PC-3 (cell line): ENCODE measurements at regions not wholly inside any gene's neighbourhood (a gene's known extent, or its start where the extent isn't known, plus 50 kb on each side); places are given as distances from the start of the nearest gene placed in this dataset.
A peak's percentile ranks its signal among the peaks of the same experiment; 100 is the strongest.

ENCODE experiments used
- ATAC-seq: fragments of 200-7000 bp; cut with Tn5 transposase; 2 replicates; pipeline ENCODE4 v1.9.1; 2020; ENCODE audit warnings: mild to moderate bottlenecking, moderate library complexity
- BruUV-seq: library from RNA; stranded (reverse); fragments of 400-500 nt; replicated peaks from 2 replicates; lab custom pipeline; 2021; lab: Mats Ljungman, UMichigan
- CTCF ChIA-PET: fragments of 300-600 bp; sonication (Branson Sonifier 250); formaldehyde crosslinking; loops from one replicate; lab custom pipeline; 2022; ENCODE audit warnings: antibody characterized with exemption; lab: Charles Lee
- POLR2A ChIA-PET: fragments of 300-600 bp; sonication (Branson Sonifier 250); formaldehyde crosslinking; loops from one replicate; lab custom pipeline; 2022; ENCODE audit warnings: antibody characterized with exemption; ENCODE audit not compliant: unreplicated experiment; lab: Charles Lee
- DNase-seq: peaks from one replicate; pipeline ENCODE4 v3.0.0-alpha.2; 2015
- H2AFZ ChIP-seq: fragments of 300-600 bp; sonication (generic); 2 replicates; pipeline ENCODE4 v1.6.0; 2016; ENCODE audit warnings: antibody characterized with exemption, low read length
- H3F3A ChIP-seq: fragments of 300-600 bp; sonication (generic); one replicate; pipeline ENCODE4 v1.6.0; 2017; ENCODE audit warnings: antibody characterized with exemption, low read length, control low read depth, mild to moderate bottlenecking; ENCODE audit not compliant: unreplicated experiment
- H3K27ac ChIP-seq: fragments of 300-600 bp; sonication (generic); 2 replicates; pipeline ENCODE4 v1.5.1; 2016; ENCODE audit warnings: mild to moderate bottlenecking, low read length
- H3K27me3 ChIP-seq: fragments of 300-600 bp; sonication (generic); 2 replicates; pipeline ENCODE4 v1.6.1; 2016; ENCODE audit warnings: low read length, mixed read lengths
- H3K36me3 ChIP-seq: fragments of 300-600 bp; sonication (generic); 2 replicates; pipeline ENCODE4 v1.6.1; 2016; ENCODE audit warnings: low read depth, mixed run types, low read length, mixed read lengths
- H3K4me1 ChIP-seq: fragments of 300-600 bp; sonication (generic); 2 replicates; pipeline ENCODE4 v1.5.1; 2016; ENCODE audit warnings: low read length; ENCODE audit not compliant: insufficient read depth
- H3K4me2 ChIP-seq: fragments of 300-600 bp; sonication (generic); 2 replicates; pipeline ENCODE4 v1.6.0; 2016; ENCODE audit warnings: low read length
- H3K4me3 ChIP-seq: fragments of 300-600 bp; sonication (generic); 2 replicates; pipeline ENCODE4 v1.5.1; 2016; ENCODE audit warnings: mild to moderate bottlenecking, low read length, mixed read lengths
- H3K79me2 ChIP-seq: fragments of 300-600 bp; sonication (generic); 2 replicates; pipeline ENCODE4 v1.6.1; 2017; ENCODE audit warnings: low read length, mixed read lengths
- H3K9ac ChIP-seq: fragments of 300-600 bp; sonication (generic); 2 replicates; pipeline ENCODE4 v1.6.0; 2016; ENCODE audit warnings: mild to moderate bottlenecking, low read length
- H3K9me2 ChIP-seq: fragments of 300-600 bp; sonication (generic); replicated peaks from 2 replicates; pipeline ENCODE4 v1.6.1; 2016; ENCODE audit warnings: mixed run types, low read length, mixed read lengths
- H3K9me3 ChIP-seq: fragments of 300-600 bp; sonication (generic); 2 replicates; pipeline ENCODE4 v1.6.1; 2016; ENCODE audit warnings: low read length, mixed read lengths
- H4K20me1 ChIP-seq: fragments of 300-600 bp; sonication (generic); 2 replicates; pipeline ENCODE4 v1.6.1; 2016; ENCODE audit warnings: low read length, mixed read lengths
- EZH2 ChIP-seq: fragments of 300-600 bp; sonication (generic); IDR thresholded peaks from one replicate; pipeline ENCODE4 v1.6.1; 2017; ENCODE audit warnings: antibody characterized with exemption, mild to moderate bottlenecking, low read length; ENCODE audit not compliant: unreplicated experiment
- EZH2phosphoT487 ChIP-seq: fragments of 300-600 bp; sonication (generic); IDR thresholded peaks from 2 replicates; pipeline ENCODE4 v1.6.1; 2018; ENCODE audit warnings: mild to moderate bottlenecking, antibody characterized with exemption, low read length, borderline replicate concordance
- intact Hi-C: fragments of 100-400 bp; cut with micrococcal nuclease; formaldehyde crosslinking; loops from 2 replicates; pipeline ENCODE4 v1.9.0; 2023
- TF ChIP-seq, protein P1 (sequence below): fragments of 300-600 bp; sonication (generic); conservative IDR thresholded peaks from 2 replicates; pipeline ENCODE4 v1.5.1; 2017; ENCODE audit warnings: antibody characterized with exemption, low read depth, mild to moderate bottlenecking, low read length

DNA sequence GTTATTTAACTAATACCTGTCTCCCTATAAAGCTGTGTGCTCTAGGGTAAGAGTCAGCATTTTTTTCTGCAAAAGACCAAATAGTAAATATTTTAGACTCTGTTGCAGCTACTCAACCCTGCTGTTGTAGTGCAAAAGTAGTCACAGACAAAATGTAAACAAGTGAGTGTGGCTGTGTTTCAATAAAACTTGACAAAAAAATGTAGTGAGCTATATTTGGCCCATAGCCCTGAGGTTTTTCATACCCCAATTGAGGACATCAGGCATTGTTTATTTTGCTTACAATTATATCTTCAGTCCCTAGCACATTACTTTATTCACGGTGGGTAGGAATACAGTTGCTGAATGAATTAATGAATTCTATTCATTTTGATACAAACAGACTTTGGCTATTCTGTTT lies 58.7 kb upstream of the TBC1D5 start:
- no peaks in the 10 kb centered on the region for H3K36me3 ChIP-seq
- no peaks in the 10 kb centered on the region for H3K27me3 ChIP-seq
- H3K4me1 ChIP-seq: peaks cover 19% of the 10 kb centered on the region
- H3K9me2 ChIP-seq: no peaks in the 10 kb centered on the region; the same call in 1 of the 2 replicates
- H3K4me3 ChIP-seq: no peak overlapping the region
- H3K79me2 ChIP-seq: no peaks in the 10 kb centered on the region
- no peaks in the 10 kb centered on the region for H3F3A ChIP-seq
- ATAC-seq (peak; percentile 26), DNase-seq (peak; percentile 52)
- intact Hi-C loops: loop anchor here (10.0 kb wide), 1 partner anchor 1816 kb away; no protein-coding TSS in a partner anchor
- no peaks in the 10 kb centered on the region for H4K20me1 ChIP-seq
- H3K4me2 ChIP-seq: peak overlapping the region; percentile 18
- H3K9me3 ChIP-seq: no peaks in the 10 kb centered on the region
- H3K27ac ChIP-seq: no peak overlapping the region
- H3K9ac ChIP-seq: no peak overlapping the region
- ChIA-PET CTCF (interaction anchor here (0.8 to 1.3 kb wide), 2 partner anchors 9 to 40 kb away, joined by 4 to 7 read pairs; no protein-coding TSS in a partner anchor), POLR2A (no interaction called here)
- BruUV-seq: no TSS peak
- H2AFZ ChIP-seq: no peak overlapping the region
- no peak for TF ChIP-seq EZH2
- TF ChIP-seq, protein P1, sequence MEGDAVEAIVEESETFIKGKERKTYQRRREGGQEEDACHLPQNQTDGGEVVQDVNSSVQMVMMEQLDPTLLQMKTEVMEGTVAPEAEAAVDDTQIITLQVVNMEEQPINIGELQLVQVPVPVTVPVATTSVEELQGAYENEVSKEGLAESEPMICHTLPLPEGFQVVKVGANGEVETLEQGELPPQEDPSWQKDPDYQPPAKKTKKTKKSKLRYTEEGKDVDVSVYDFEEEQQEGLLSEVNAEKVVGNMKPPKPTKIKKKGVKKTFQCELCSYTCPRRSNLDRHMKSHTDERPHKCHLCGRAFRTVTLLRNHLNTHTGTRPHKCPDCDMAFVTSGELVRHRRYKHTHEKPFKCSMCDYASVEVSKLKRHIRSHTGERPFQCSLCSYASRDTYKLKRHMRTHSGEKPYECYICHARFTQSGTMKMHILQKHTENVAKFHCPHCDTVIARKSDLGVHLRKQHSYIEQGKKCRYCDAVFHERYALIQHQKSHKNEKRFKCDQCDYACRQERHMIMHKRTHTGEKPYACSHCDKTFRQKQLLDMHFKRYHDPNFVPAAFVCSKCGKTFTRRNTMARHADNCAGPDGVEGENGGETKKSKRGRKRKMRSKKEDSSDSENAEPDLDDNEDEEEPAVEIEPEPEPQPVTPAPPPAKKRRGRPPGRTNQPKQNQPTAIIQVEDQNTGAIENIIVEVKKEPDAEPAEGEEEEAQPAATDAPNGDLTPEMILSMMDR: no peak
- no peak for TF ChIP-seq EZH2phosphoT487

- Histone ChIP-seq H3K4me1 (peaks cover 23% of the 10 kb centered on the region), H3K27ac (peak overlapping the region; percentile 21), H2AFZ (peak overlapping the region; percentile 46), H3F3A (no peaks in the 10 kb centered on the region), H3K79me2 (no peaks in the 10 kb centered on the region), H3K9me3 (no peaks in the 10 kb centered on the region), H3K9me2 (no peaks in the 10 kb centered on the region; the same call in 1 of the 2 replicates), H3K4me2 (peak overlapping the region; percentile 18), H3K4me3 (no peak overlapping the region), H3K36me3 (no peaks in the 10 kb centered on the region), H3K27me3 (no peaks in the 10 kb centered on the region), H4K20me1 (no peaks in the 10 kb centered on the region), H3K9ac (no peak overlapping the region)
- BruUV-seq: no TSS peak
- ATAC-seq (peak; percentile 93), DNase-seq (peak; percentile 82)
- intact Hi-C loops: loop anchor here (10.0 kb wide), 1 partner anchor 1815 kb away; no protein-coding TSS in a partner anchor
- POLR2A ChIA-PET: interaction anchor here (0.9 kb wide), 1 partner anchor 58 kb away, joined by 18 read pairs; the partner anchor contains the start of gene TBC1D5
- TF ChIP-seq EZH2phosphoT487: no peak
- TF ChIP-seq EZH2: no peak
- TF ChIP-seq, protein P1: no peak
- CTCF ChIA-PET: interaction anchor here (0.6 to 1.3 kb wide), 3 partner anchors 10 to 589 kb away, joined by 3 to 7 read pairs (median 7); no protein-coding TSS in a partner anchor
These were observed 57.8 kb upstream of the TBC1D5 start for GRCh38 chr3:17800232-17800631.

DNA sequence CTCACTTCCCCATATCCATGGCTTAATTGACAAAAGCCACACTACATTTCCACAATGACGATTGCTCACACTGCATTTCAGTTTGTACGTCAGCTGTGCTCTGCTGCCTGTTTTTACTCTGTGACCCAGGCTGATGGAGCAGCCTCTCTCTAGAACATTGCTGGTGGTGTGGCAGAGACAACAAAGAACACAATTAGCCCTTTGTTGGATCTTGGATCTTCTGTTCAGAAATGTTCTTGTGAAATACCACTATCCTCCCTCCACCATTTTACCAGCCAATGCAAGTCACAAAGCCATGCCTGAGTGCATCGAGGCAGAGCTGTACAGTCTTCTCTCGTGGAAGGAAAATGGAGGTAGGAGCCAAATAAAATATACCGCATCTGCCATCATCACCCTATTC lies 56.9 kb upstream of the TBC1D5 start:
- intact Hi-C loops: no loop called here
- Histone ChIP-seq H3K4me1 (peaks cover 23% of the 10 kb centered on the region), H3F3A (no peaks in the 10 kb centered on the region), H3K27ac (no peak overlapping the region), H3K79me2 (no peaks in the 10 kb centered on the region), H3K4me2 (no peak overlapping the region), H3K9me3 (no peaks in the 10 kb centered on the region), H3K36me3 (no peaks in the 10 kb centered on the region), H3K9ac (no peak overlapping the region), H3K27me3 (no peaks in the 10 kb centered on the region), H4K20me1 (no peaks in the 10 kb centered on the region), H3K9me2 (no peaks in the 10 kb centered on the region; the same call in 1 of the 2 replicates), H3K4me3 (no peak overlapping the region), H2AFZ (no peak overlapping the region)
- ATAC-seq: no peak
- ChIA-PET POLR2A (no interaction called here), CTCF (no interaction called here)
- TF ChIP-seq EZH2phosphoT487 (no peak), EZH2 (no peak)
- TF ChIP-seq, protein P1: no peak
- BruUV-seq: no TSS peak
- no peak for DNase-seq
